ENCODE measurements at regions not wholly inside any gene's neighbourhood (a gene's known extent, or its start where the extent isn't known, plus 50 kb on each side); places are given as distances from the start of the nearest gene placed in this dataset.

- Histone ChIP-seq H3K9me3 (ENCODE audit: control insufficient read depth, insufficient read depth, low read depth, low read length) (no peaks in the 10 kb centered on the region), H3K36me3 (ENCODE audit: control insufficient read depth in 2 of 2, insufficient read depth in 1 of 2, low read length in 2 of 2) (no peaks in the 10 kb centered on the region), H3K4me3 (ENCODE audit: low read depth, low read length) (no peak overlapping the region), H3K27ac (ENCODE audit: extremely low read depth, low read depth, low read length) (no peak overlapping the region), H3K4me1 (ENCODE audit: control insufficient read depth, insufficient read depth, low read length) (no peaks in the 10 kb centered on the region)
- ChIA-PET CTCF (interaction anchor here (0.5 to 1.4 kb wide), 3 partner anchors 13 to 372 kb away, joined by 3 read pairs; no protein-coding TSS in a partner anchor), POLR2A (no interaction called here)
- TF ChIP-seq TCF7L2 (IDR thresholded peaks at IDR 0.05; ENCODE audit: borderline replicate concordance, low read depth, low read length): no peak
Measured at GRCh38 chr2:15714609-15715008, 122.9 kb downstream of the DDX1 start.

GRCh38 chr2:15715596-15715995 lies 123.9 kb downstream of the DDX1 start:
- CTCF ChIA-PET: no interaction called here

DNA sequence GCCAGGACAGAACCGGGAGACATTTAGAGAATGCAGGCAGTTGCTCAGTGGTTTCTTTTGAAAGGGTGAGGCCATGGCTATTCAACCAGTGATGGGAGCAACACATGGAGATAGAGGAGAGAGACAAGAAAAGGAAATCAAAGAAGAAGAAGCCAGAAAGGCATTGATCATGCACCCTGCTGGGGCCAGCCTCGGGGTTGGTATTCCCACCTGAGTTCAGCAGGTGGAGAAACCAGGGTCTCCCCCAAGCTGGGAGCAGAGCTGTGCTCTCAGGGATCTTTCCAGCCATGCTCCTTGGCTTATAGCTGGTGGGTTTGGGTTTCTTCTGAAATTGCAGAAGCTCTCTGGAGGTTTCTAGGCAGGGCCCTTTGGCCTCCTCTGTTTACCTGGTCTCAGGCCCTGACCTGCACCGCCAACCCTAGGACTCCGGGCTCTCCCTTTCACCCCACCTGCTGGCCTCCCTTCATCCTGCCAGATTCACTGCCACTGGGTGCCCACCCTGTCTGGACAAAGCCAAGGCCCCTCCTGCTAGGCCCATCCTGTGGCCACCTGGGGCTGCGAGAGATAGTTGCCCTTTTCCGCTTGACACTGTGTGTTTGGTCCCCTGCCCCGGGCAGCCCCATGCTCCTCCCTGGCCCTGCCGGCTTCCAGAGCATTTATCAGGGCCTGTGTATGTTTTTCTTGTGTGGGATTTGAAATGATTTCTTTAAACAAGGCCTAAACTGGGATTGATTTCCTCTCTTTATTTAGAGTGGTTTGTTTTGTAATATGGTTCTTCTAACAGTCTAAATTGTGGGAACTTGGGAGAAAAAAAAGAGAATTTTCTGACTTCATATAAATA lies 126.7 kb downstream of the DDX1 start:
- TF ChIP-seq ZBTB21 (tag by site-specific recombination; IDR thresholded peaks at IDR 0.05) (no peak), TRIM28 (IDR thresholded peaks at IDR 0.05; ENCODE audit: borderline replicate concordance, low read length) (no peak), ZNF658 (tag by site-specific recombination; IDR thresholded peaks at IDR 0.05) (no peak), ZNF791 (tag by site-specific recombination; IDR thresholded peaks at IDR 0.05) (no peak), YY2 (tag by site-specific recombination; IDR thresholded peaks at IDR 0.05) (no peak), ZNF354C (tag by site-specific recombination; IDR thresholded peaks at IDR 0.05; ENCODE audit: borderline replicate concordance, low read depth) (no peak), ZNF404 (tag by site-specific recombination; IDR thresholded peaks at IDR 0.05) (no peak), ZNF747 (tag by site-specific recombination; IDR thresholded peaks at IDR 0.05) (no peak), ZNF121 (tag by site-specific recombination; IDR thresholded peaks at IDR 0.05) (no peak), ZNF626 (tag by site-specific recombination; IDR thresholded peaks at IDR 0.05) (no peak), ZNF629 (tag by site-specific recombination; IDR thresholded peaks at IDR 0.05) (no peak)
- CTCF ChIA-PET: interaction anchor here (0.7 kb wide), 1 partner anchor 670 kb away, joined by 3 read pairs; no protein-coding TSS in a partner anchor
- H3K9me3 ChIP-seq (ENCODE audit: control insufficient read depth, insufficient read depth, low read depth, low read length): no peaks in the 10 kb centered on the region
- H3K36me3 ChIP-seq (ENCODE audit: control insufficient read depth in 2 of 2, insufficient read depth in 1 of 2, low read length in 2 of 2): no peaks in the 10 kb centered on the region
- no peak overlapping the region for H3K27ac ChIP-seq (ENCODE audit: extremely low read depth, low read depth, low read length)
- no peak overlapping the region for H3K4me3 ChIP-seq (ENCODE audit: low read depth, low read length)
- H3K4me1 ChIP-seq (ENCODE audit: control insufficient read depth, insufficient read depth, low read length): no peaks in the 10 kb centered on the region
- POLR2A ChIA-PET: no interaction called here

More at GRCh38 chr2:15715596-15715995, 123.9 kb downstream of the DDX1 start:
- Histone ChIP-seq H3K36me3 (ENCODE audit: control insufficient read depth in 2 of 2, insufficient read depth in 1 of 2, low read length in 2 of 2) (no peaks in the 10 kb centered on the region), H3K4me3 (ENCODE audit: low read depth, low read length) (no peak overlapping the region), H3K27ac (ENCODE audit: extremely low read depth, low read depth, low read length) (no peak overlapping the region), H3K9me3 (ENCODE audit: control insufficient read depth, insufficient read depth, low read depth, low read length) (no peaks in the 10 kb centered on the region), H3K4me1 (ENCODE audit: control insufficient read depth, insufficient read depth, low read length) (no peaks in the 10 kb centered on the region)
- TF ChIP-seq ZNF157 (tag by site-specific recombination; IDR thresholded peaks at IDR 0.05): no peak
- TF ChIP-seq ZNF791 (tag by site-specific recombination; IDR thresholded peaks at IDR 0.05): no peak
- TF ChIP-seq ZNF701 (tag by site-specific recombination; IDR thresholded peaks at IDR 0.05): no peak
- TF ChIP-seq ZNF404 (tag by site-specific recombination; IDR thresholded peaks at IDR 0.05): no peak
- TF ChIP-seq HOXA7 (CRISPR knock-in tag; IDR thresholded peaks at IDR 0.05; ENCODE audit: borderline replicate concordance): no peak
- no peak for TF ChIP-seq ZNF239 (tag by site-specific recombination; IDR thresholded peaks at IDR 0.05)
- TF ChIP-seq ZNF48 (tag by site-specific recombination; IDR thresholded peaks at IDR 0.05): no peak
- no peak for TF ChIP-seq ZNF140 (tag by site-specific recombination; IDR thresholded peaks at IDR 0.05)
- TF ChIP-seq GFI1B (tag by site-specific recombination; IDR thresholded peaks at IDR 0.05): no peak
- no peak for TF ChIP-seq ZBTB26 (tag by site-specific recombination; optimal IDR thresholded peaks at IDR 0.05)
- TF ChIP-seq, protein P1, sequence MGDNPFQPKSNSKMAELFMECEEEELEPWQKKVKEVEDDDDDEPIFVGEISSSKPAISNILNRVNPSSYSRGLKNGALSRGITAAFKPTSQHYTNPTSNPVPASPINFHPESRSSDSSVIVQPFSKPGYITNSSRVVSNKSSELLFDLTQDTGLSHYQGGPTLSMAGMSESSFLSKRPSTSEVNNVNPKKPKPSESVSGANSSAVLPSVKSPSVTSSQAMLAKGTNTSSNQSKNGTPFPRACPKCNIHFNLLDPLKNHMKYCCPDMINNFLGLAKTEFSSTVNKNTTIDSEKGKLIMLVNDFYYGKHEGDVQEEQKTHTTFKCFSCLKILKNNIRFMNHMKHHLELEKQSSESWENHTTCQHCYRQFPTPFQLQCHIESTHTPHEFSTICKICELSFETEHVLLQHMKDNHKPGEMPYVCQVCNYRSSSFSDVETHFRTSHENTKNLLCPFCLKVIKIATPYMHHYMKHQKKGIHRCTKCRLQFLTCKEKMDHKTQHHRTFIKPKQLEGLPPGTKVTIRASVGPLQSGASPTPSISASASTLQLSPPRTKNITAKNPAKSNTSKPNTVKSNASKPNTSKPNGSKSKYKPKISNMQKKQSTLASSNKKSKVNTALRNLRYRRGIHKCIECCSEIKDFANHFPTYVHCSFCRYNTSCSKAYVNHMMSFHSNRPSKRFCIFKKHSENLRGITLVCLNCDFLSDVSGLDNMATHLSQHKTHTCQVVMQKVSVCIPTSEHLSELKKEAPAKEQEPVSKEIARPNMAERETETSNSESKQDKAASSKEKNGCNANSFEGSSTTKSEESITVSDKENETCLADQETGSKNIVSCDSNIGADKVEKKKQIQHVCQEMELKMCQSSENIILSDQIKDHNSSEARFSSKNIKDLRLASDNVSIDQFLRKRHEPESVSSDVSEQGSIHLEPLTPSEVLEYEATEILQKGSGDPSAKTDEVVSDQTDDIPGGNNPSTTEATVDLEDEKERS (tag by site-specific recombination; IDR thresholded peaks at IDR 0.05): no peak
- POLR2A ChIA-PET: no interaction called here
